CD4-positive, alpha-beta T cell treated with Interleukin-10 for 1 hour (primary cell): ENCODE measurements at regions not wholly inside any gene's neighbourhood (a gene's known extent, or its start where the extent isn't known, plus 50 kb on each side); places are given as distances from the start of the nearest gene placed in this dataset.

Experiments used
- DNase-seq: peaks from one replicate; pipeline ENCODE4 v3.0.0-alpha.2; 2020

DNA sequence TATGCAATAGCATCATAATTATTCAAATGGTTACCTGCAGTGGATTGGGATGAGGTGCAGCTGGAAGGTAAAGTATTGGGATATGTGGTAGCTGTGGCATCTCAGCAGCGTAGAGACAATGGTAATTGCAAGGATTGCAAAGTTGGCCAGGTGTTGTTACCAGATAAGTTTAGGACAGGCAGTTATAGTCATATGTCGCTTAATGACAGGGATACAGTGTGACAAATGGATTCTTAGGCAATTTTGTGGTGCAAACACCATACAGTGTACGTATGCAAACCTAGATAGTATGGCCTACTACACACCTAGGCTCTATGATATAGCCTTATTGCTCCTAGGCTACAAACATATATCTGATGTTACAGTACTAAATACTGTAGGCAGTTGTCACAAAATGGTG lies 163.5 kb upstream of the LYZL2 start:
- DNase-seq = no peak

DNA sequence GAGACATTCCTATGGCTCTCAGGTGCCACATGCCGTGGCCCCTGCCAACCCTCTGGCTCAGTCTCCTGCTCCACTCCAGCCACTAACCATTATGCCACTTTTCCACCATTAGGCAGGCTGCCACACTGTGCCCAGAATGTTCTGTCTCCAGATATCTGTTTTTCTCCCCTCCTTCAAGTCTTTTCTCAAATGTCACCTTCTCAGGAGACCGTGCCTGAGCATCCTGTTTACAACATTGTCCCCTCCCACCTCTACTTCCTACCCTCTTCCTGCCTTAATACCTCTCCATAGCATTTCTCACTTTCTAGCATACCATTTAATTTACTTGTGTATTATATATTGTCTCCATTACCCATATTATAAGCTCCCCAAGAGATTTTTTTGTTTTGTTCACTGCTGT lies 162.5 kb upstream of the LYZL2 start:
- DNase-seq = peak; percentile 18

DNA sequence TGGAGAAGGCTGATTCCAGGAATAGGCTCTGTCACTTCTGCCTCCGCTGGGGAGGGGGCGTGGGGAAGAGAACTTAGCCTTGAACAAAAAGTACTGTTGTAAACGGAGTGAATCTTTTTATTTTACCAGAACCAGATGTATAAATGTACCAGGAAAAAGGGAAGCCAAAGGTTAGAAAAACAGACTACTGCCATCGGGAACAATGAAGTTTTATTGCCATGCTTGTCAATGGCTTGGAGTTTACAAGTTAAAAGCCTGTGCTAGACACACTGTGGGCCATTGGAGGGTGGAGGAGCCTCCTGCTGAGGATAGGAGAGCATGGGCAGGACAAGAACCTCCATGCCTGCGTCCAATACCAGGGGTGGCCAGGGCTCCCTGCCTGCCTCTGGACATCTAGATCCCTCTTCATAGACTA lies 161.7 kb upstream of the LYZL2 start:
- DNase-seq = no peak

DNA sequence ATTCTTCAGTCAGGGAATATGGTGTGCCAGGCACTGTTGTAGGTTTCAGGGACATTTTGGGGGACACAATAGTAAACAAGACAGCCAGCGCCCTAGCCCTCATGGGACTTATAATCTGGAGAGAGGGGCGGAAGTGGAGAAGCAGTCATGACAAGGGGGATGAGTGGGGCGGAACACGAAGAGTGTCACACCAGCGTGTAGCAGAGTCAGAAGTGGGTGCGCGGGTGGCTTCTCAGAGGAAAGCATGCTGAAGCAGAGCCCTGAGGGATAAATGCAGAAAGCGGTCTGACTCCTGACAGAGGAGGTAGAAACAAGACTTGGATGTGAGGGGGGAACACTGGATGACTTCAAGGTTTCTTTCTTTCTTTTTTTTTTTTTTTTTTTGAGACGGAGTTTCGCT lies 160.3 kb upstream of the LYZL2 start:
- DNase-seq = no peak

DNA sequence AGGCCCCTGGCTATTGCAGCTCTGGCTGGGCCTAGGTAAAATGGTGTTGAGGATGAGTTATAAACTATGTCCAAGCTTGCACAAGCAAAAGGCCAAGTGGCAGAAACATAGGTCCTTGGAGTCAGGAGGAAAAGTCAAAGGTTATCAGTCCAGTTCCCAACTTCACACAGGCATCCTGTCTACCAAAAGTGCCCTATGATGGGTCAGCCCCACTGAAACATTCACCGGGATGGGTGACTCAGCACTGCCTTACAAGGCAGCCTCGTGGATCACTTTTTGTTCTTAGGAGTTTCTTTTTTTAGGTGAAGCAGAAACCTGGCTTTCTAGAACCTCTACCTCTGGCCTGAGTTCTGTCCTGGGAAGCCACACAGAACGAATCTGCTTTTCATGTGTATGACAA lies 158.8 kb upstream of the LYZL2 start:
- no peak for DNase-seq

DNA sequence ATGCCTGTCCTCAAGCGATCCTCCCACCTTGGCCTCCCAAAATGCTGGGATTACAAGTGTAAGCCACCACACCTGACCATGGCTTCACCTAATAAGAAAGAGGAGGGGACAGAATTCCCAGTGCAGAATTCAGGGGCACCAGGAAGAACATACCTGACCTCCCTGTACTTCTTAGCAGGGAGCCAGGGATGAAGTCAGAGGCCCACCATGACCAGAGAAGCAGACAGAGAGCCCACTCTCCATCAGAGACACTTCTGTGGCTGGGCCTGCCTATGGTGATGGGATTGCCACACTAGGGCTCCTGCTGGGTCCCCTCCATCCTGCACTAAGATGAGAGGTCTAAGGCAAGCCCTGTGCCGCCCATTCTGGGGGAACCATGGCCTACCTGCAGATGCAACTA lies 157.4 kb upstream of the LYZL2 start:
- DNase-seq = no peak

DNA sequence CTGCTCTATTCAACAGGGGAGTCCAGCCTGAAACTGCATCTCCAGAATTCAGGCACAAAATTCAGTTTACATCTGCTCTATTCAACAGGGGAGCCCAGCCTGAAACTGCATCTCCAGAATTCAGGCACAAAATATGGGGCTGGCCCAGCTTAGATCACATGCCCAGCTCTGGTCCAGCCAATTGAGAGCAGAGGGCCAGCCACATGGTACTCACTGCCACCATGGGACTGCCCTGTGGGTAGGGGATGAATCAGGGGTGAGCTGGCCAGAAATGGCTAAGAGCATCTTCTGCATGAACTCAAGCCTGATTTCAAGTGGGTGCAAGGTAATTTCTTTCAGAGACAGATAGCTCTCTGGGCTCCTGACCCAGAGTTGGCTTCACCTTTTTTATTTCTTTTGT lies 156.6 kb upstream of the LYZL2 start:
- no peak for DNase-seq

DNA sequence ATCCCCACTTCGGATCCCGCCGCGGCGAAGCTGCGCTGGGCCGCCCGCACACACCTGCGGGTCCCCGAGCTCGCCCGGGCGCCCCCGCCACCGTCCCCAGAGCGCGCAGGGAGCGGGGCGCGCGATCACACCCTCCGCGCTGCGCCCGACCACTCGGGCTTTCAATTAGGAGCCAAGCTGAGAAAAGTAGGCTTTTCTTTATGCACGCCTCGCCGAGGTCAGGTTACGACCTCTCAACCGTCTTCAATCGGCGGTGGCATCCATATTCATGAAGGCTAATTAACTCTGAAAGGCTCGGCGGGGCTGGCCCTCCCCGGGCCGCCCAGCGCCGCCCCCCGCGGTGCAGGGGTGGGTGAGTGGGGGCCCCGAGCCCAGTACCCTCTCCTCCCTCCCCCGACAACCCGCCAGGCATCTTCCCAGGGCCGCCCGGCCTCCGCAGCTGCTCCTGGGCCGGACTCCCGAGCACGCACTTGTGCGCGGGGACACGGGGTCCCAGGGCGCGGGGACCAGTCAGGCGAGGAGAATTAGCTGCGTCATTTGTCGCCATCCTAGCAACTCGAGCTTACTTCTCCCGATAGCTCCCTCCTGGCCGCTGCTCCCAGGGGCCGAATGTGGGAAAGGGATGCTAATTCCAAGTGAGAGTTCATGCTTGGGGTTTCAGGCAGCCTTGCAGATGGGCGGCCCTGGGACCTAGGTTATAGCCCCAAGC lies 155.5 kb upstream of the LYZL2 start:
- peak; percentile 33 for DNase-seq

DNA sequence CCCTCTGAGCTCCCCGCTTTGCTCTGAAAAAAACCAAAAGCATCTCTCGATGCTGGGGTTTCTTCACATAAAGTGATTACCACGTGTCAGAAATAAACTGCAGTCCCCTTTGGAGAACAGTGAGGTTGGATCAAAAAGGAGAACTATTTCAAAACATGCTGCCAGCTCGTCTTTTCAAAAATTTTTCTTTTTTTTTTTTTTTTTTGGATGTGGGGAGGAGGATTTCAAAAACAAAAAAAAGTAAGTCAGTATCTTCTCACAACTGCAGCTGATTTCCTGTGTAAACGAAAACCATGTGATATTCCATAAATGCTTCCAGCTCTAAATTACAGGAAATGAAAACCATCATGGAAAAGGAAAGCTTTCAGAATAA lies 155.0 kb upstream of the LYZL2 start:
- peak; percentile 22 for DNase-seq

DNA sequence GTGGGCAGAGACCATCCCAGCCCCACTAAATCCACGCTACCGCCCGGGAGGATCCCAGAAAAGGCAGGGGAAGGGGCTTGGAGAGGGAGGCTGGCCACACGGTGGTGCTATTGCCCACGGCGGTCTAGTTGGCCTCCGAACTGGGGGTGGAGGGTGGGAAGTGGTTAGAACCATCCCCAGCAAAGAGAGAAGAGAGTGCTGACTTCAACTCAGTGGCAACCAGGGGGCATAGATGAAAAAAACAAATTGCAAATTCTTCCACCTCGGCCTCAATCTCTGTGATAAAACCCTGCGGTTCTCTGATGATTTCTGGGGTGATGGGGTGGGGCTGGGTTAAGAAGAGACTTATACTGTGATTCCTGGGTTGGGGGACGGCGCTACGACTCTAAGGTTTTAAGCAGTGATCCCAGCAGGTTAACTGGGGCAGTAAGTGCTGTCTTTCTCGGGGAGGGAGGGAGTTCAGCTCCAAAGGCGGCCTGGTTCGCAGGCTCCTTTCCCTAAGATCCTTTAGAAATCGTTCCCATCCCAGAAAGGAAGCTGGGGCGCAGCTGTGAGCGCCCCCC lies 154.5 kb upstream of the LYZL2 start:
- peak; percentile 86 for DNase-seq

DNA sequence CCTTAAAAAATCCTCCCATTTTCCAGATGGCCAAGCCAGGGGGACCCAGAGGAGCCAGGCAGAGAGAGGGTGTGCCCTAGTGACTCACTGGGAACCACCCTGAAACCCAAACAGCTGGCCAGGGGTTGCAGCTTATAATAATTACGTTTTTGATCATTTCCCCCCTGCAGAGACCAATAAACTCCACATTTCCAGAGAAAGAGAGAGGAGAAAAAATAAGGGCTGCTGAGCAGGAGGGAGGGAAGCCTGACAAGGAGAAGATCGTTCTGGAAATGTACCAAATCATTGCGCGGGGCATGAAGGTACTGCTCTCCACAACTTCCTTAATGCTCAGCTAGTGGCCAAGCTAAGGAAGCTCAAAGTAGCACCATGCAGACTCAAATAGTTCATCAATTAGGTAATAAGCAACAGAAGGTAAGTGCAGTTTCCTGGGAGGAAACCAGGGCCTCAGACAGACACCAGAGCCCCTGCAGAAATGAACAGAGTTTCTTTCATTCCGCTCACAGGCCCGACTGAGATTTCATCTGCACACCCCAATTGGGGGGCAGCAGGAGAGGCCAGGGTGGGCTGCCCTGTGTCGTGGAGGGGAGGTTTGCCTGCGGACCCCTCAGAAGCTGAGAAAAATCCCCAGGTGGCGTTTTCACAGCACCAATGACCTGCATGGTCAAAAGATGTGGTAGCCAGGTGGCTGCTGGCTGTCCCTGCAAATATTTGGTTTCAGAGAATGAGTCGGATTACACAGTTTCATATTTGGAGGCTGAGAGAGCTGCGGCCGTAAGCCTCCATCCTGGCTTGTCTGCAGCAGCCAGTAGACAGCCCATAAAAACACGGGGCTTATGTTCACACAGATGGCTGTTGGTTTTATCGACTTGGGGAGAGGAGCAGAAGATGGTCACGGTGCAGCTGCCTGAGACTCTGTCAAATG lies 153.2 kb upstream of the LYZL2 start:
- DNase-seq = no peak

DNA sequence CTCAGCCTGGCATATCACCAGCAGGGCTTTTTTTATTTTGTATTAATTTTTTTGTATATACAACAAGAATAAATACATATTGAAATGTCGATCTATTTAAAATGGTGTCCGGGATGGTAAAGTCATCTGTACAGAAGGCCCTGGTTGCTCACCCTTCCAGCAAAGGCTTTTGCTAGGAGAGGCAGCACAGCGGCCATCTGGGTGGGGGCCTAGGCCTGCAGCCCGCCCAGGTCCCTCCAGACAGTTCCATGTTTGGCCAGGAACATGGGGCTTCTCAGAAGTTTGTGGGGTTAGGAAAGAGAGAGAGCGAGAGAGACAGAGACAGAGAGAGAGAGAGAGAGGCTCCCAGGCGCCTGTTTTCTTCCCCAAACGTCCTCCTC lies 152.6 kb upstream of the LYZL2 start:
- DNase-seq = no peak

DNA sequence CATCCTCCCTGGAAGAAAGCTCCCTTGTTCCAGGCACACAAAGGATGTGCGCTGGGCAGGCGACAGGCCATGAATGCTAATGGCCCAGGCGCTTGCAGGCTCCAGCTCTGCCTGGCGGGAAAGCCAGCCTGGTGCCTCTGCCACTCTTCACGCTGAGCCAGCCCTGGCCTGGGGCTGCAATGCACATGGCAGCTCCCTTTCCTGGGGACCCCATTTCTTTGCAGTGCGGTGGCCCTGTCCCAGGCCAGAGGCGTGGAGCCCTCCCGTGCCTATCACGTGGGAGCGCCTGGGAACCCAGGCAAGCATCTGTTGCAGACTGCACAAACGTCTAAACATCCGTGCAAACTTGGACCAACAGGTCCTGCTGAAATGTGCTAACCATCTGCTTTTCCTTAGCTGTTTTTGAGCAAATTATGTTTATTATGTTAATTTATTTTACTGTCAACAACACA lies 152.1 kb upstream of the LYZL2 start:
- no peak for DNase-seq

DNA sequence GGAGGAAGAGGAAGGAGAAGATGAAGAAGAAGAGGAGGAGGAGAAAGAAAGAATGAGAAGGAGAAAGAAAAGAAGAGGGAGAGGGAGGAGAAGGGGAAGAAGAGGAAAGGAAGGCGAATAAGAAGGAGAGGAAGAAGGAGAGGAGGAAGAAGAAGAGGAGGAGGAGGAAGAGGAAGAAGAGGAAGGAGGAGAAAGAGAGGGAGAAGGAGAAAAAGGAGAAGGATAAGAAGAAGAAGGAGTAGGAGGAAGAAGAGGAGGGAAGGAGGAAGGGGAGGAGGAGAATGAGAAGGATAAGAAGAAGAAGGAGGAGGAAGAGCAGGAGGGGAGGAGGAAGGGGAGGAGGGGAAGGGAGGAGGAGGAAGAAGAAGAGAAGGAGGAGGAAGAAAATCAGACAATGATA lies 149.2 kb upstream of the LYZL2 start:
- DNase-seq = no peak

DNA sequence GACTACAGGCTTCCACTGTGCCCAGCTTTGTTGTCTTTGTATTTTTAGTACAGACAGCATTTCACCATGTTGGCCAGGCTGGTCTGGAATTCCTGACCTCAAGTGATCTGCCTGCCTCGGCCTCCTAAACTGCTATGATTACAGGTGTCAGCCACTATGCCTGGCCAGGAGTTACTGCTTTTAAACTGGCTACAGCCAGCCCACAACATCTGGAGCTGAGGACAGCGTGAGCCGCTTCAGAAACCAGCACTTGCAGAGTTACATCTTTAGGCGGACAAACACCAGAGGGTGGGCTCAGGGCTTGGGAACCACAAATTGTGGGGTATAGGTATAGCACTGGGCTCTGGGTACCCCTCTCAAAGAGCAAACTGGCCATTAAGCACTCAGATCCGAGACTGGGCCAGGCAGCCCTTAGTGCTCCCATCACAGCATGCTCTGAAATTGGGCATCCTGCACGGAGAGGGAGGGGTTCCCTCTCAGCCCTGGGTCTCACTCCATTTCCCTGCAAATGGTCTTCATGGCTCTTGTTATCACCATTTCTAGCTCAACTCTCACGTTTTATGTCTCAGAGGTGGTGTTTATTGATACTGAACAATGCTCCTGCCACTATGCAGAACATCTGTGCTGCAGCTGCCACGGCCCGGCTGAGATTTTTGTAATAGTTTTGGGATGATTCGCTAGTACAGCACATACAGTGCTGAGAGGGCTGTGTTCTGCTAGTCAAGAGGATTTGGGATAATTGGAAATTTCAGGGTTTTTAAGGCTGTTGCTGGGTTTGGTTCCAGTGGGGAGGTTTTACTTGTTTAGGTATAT lies 146.4 kb upstream of the LYZL2 start:
- DNase-seq = no peak

DNA sequence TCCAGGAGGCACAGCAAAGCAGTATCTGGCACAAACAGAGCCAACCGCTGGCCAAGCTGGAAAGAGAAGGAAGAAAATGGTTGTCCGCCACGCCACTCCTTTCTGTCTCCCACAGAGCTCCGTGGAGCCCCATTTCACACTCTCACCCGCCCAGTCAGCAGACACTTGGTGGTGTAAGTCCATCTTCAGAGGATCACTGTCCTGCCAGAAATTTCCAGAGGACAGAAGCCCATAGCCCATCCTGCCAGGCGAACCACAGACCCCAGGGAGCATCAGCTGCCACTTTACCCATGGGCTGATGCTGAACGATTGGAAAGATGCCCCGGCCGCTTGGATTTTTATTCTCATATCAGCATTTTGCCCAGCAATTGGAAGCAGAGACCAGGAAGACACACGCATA lies 144.7 kb upstream of the LYZL2 start:
- DNase-seq = no peak

DNA sequence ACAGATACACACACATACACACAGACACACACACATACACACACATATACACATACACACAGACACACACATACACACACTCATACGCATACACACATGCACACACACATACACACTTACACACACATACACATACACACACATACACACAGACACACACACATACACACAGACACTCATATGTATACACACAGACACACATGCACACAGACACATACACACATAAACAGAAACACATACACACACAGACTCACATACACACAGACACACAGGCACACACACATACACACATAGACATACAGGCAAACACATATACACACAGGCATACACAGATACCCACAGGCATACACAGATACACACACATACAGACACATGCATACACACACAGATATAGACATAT lies 143.9 kb upstream of the LYZL2 start:
- no peak for DNase-seq

DNA sequence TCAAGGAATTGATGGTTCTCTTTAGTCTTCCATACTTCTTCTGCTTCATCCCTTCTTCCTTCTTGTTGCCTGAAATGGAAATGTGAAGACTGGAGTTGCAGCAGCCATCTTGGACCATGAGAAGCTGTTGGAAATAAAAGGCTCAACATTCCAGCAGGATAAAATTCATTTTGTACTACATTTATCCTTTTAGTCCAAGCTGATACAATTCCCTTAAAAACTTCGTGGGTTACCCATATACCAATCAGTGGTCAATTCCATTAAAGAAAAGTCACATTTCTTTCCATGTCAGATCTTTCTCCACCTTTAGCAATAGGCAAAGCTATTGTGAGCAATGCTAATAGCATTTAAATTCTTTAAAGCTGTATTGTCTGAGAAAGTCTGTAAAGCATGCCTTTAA lies 141.3 kb upstream of the LYZL2 start:
- no peak for DNase-seq

DNA sequence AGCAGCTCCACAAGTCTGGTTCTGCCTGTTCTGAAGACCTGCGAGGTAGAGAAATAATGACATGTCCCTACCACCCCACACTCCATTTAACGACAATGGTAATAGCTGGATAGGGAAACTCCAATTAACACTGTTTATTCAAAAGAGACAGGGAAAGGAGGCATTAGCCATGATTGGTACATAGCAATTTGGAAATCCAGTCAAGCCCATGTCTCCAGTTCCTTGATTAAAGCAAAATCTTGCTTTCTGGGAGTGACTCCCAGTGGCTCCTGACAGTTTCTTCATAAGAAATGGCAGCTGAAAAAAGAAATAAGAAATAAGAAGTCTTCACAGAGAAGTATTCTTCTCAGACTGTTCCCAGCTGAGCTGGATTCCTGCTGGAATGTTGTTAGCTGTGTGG lies 140.7 kb upstream of the LYZL2 start:
- DNase-seq = no peak

DNA sequence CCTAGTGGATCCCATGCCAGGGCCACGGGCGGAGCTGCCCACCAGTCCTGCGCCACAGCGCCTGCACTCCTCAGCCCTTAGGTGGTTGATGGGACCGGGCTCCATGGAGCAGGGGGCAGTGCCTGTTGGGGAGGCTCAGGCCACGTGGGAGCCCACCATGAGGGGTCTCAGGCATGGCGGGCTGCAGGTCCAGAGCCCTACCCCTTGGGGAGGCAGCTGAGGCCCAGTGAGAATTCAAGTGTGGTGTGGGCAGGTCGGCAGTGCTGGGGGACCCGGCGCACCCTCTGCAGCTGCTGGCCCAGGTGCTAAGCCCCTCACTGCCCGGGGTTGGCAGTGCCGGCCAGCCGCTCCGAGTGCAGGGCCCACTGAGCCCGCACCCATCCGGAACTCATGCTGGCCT lies 139.8 kb upstream of the LYZL2 start:
- no peak for DNase-seq

DNA sequence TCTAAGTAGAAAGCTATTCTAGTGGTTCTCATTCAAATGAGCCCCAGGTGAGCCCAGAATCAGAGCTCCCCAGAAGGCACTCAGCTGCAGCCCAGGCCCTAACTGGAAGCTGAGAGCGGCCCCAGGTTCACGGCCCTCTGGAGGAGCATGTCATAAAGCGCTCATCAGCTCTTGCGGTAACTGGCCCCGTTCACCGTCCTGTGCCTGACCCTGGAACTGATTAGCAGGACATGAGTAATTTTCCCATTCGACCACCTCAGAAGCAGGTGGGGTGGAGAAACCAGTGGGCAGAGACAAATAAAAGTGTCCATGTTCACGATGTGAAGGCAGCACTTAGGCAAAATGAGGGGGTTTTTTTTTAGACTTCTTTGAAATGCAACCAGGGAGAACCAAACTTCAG lies 136.1 kb upstream of the LYZL2 start:
- DNase-seq = no peak

DNA sequence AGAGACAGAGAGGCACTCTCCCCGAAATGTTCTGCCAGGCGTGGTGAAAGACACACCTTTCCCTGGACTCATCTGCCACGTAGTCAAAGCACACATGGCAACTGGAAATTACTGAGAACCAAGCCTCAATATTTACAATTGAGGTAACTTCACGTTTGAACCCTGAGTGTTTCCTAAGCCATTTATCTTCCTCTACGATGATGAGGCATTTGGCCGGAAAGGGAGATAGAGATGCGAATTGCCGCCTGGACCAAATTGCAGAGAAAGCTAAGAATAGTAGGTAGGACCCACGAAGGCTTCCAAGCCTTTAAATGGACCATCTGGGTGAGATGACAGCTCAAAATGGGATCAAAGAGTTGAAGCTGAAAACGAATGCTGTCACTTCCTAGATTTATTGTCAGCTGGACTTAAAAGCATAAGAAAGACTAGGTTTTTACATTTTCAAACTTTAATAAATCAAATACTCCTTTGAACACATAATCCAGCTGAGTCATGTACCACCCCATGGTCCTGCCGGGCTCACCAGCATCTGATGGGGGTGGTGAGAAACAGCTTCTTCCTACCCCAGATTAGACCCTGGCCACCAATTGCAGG lies 135.6 kb upstream of the LYZL2 start:
- no peak for DNase-seq

DNA sequence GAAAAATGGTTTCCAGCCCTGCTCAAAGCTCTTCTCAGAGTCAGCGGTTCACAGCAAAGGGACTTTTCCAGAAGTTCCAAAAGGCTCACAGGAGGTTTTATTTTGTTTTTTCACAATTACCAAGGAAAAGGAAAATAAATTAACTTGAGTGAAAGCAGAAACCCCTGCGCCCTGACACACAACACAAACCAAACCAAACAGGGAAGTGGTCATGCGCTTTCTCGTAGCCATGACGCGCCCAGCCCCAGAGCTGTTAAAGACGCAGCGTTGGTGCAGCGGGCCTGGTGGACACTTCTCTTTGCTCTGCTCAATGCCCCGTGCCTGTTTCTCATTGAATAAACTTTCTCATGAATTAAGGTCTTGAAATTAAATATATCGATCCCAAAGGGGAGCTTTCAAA lies 134.4 kb upstream of the LYZL2 start:
- DNase-seq = no peak
